ENCODE measurements at regions not wholly inside any gene's neighbourhood (a gene's known extent, or its start where the extent isn't known, plus 50 kb on each side); places are given as distances from the start of the nearest gene placed in this dataset.

- TF ChIP-seq, protein P1, sequence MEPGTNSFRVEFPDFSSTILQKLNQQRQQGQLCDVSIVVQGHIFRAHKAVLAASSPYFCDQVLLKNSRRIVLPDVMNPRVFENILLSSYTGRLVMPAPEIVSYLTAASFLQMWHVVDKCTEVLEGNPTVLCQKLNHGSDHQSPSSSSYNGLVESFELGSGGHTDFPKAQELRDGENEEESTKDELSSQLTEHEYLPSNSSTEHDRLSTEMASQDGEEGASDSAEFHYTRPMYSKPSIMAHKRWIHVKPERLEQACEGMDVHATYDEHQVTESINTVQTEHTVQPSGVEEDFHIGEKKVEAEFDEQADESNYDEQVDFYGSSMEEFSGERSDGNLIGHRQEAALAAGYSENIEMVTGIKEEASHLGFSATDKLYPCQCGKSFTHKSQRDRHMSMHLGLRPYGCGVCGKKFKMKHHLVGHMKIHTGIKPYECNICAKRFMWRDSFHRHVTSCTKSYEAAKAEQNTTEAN (CRISPR knock-in tag; IDR thresholded peaks at IDR 0.05) = no peak
- TF ChIP-seq, protein P2, sequence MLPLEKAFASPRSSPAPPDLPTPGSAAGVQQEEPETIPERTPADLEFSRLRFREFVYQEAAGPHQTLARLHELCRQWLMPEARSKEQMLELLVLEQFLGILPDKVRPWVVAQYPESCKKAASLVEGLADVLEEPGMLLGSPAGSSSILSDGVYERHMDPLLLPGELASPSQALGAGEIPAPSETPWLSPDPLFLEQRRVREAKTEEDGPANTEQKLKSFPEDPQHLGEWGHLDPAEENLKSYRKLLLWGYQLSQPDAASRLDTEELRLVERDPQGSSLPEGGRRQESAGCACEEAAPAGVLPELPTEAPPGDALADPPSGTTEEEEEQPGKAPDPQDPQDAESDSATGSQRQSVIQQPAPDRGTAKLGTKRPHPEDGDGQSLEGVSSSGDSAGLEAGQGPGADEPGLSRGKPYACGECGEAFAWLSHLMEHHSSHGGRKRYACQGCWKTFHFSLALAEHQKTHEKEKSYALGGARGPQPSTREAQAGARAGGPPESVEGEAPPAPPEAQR (CRISPR knock-in tag; IDR thresholded peaks at IDR 0.05) = no peak
- no peak for TF ChIP-seq ZBTB21 (CRISPR knock-in tag; IDR thresholded peaks at IDR 0.05; ENCODE audit: borderline replicate concordance)
- no peak for TF ChIP-seq ZNF423 (CRISPR knock-in tag; IDR thresholded peaks at IDR 0.05)
- TF ChIP-seq E2F1 (CRISPR knock-in tag; IDR thresholded peaks at IDR 0.05) = no peak
- TF ChIP-seq CBFB (CRISPR knock-in tag; IDR thresholded peaks at IDR 0.05; ENCODE audit: low read depth) = no peak
- no peak for TF ChIP-seq NFYB (CRISPR knock-in tag; conservative IDR thresholded peaks at IDR 0.05; ENCODE audit: low read depth)
- no peak for TF ChIP-seq ZNF263 (CRISPR knock-in tag; IDR thresholded peaks at IDR 0.05; ENCODE audit: low read depth)
- no peak for TF ChIP-seq TEAD4 (CRISPR knock-in tag; IDR thresholded peaks at IDR 0.05)
- no peak for TF ChIP-seq NR1H2 (CRISPR knock-in tag; IDR thresholded peaks at IDR 0.05)
Measured at GRCh38 chr12:22993609-22994315, 368.8 kb downstream of the ETNK1 start (continued).

GRCh38 chr12:22994316-22994675 lies 369.3 kb downstream of the ETNK1 start:
- Mint-ChIP-seq H3K27ac (no peak overlapping the region), H3K36me3 (peaks cover 8% of the 10 kb centered on the region; the same call in 1 of the 2 replicates), H3K9me3 (peaks cover 12% of the 10 kb centered on the region; the same call in 1 of the 2 replicates), H3K27me3 (ENCODE audit: low read depth) (no peaks in the 10 kb centered on the region), H3K4me3 (no peak overlapping the region), H3K4me1 (peaks cover 32% of the 10 kb centered on the region)
- DNase-seq (ENCODE audit: low spot score) = no peak
- CTCF ChIA-PET = no interaction called here
- no peak for ATAC-seq
- TF ChIP-seq OVOL2 (CRISPR knock-in tag; IDR thresholded peaks at IDR 0.05; ENCODE audit: borderline replicate concordance) = no peak
- POLR2A ChIA-PET = no interaction called here

GRCh38 chr12:23001487-23001886 lies 376.5 kb downstream of the ETNK1 start:
- Mint-ChIP-seq H3K27ac (no peak overlapping the region), H3K27me3 (ENCODE audit: low read depth) (no peaks in the 10 kb centered on the region)
- CTCF ChIA-PET = interaction anchor here (1.0 to 1.2 kb wide), 2 partner anchors 67 to 145 kb away, joined by 3 read pairs; no protein-coding TSS in a partner anchor

More at GRCh38 chr12:23001487-23001886, 376.5 kb downstream of the ETNK1 start:
- TF ChIP-seq CBFB (CRISPR knock-in tag; IDR thresholded peaks at IDR 0.05; ENCODE audit: low read depth) = no peak
- TF ChIP-seq TEAD4 (CRISPR knock-in tag; IDR thresholded peaks at IDR 0.05) = no peak
- no peak for TF ChIP-seq FOXP4 (CRISPR knock-in tag; IDR thresholded peaks at IDR 0.05)
- TF ChIP-seq CTCF (IDR thresholded peaks at IDR 0.05) = no peak
- no peak for TF ChIP-seq ESRRA (CRISPR knock-in tag; IDR thresholded peaks at IDR 0.05; ENCODE audit: borderline replicate concordance)
- TF ChIP-seq SP1 (CRISPR knock-in tag; conservative IDR thresholded peaks at IDR 0.05) = no peak
- TF ChIP-seq, protein P3, sequence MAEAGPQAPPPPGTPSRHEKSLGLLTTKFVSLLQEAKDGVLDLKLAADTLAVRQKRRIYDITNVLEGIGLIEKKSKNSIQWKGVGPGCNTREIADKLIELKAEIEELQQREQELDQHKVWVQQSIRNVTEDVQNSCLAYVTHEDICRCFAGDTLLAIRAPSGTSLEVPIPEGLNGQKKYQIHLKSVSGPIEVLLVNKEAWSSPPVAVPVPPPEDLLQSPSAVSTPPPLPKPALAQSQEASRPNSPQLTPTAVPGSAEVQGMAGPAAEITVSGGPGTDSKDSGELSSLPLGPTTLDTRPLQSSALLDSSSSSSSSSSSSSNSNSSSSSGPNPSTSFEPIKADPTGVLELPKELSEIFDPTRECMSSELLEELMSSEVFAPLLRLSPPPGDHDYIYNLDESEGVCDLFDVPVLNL (CRISPR knock-in tag; IDR thresholded peaks at IDR 0.05; ENCODE audit: borderline replicate concordance, low read depth) = no peak
- TF ChIP-seq GRHL2 (CRISPR knock-in tag; IDR thresholded peaks at IDR 0.05; ENCODE audit: insufficient replicate concordance, severe bottlenecking) = no peak
- TF ChIP-seq USF1 (CRISPR knock-in tag; IDR thresholded peaks at IDR 0.05) = no peak
- TF ChIP-seq GABPB1 (CRISPR knock-in tag; IDR thresholded peaks at IDR 0.05) = no peak
- TF ChIP-seq NFYB (CRISPR knock-in tag; conservative IDR thresholded peaks at IDR 0.05; ENCODE audit: low read depth) = no peak
- TF ChIP-seq ATF2 (CRISPR knock-in tag; IDR thresholded peaks at IDR 0.05; ENCODE audit: borderline replicate concordance, low read depth) = no peak
- Mint-ChIP-seq H3K4me3 (no peak overlapping the region), H3K36me3 (peaks cover 9% of the 10 kb centered on the region; the same call in 1 of the 2 replicates), H3K9me3 (peaks cover 19% of the 10 kb centered on the region), H3K4me1 (peaks cover 4% of the 10 kb centered on the region; the same call in 1 of the 2 replicates)
- DNase-seq (ENCODE audit: low spot score) = no peak
- no peak for ATAC-seq
- POLR2A ChIA-PET = no interaction called here
